HepG2 (cell line): ENCODE measurements at regions not wholly inside any gene's neighbourhood (a gene's known extent, or its start where the extent isn't known, plus 50 kb on each side); places are given as distances from the start of the nearest gene placed in this dataset.

Experiments
- ATAC-seq: fragments of 200-7000 bp; cut with Tn5 transposase; 3 replicates; pipeline ENCODE4 v1.9.1; 2020; ENCODE audit warnings: mild to moderate bottlenecking, moderate library complexity
- BruUV-seq: library from RNA; stranded (reverse); fragments of 400-500 nt; replicated peaks from 2 replicates; lab custom pipeline; 2021; lab: Mats Ljungman, UMichigan
- CTCF ChIA-PET: fragments of 300-600 bp; formaldehyde crosslinking; extraction: SDS; loops from one replicate; lab custom pipeline; 2021; ENCODE audit warnings: low total read pairs, inconsistent platforms, low intra/inter-chr PET ratio; lab: Yijun Ruan, JAX
- POLR2A ChIA-PET: fragments of 350-600 bp; sonication (Branson Sonifier 250); formaldehyde crosslinking; loops from one replicate; lab custom pipeline; 2020; ENCODE audit warnings: antibody characterized with exemption, inconsistent platforms; lab: Yijun Ruan, JAX
- DNase-seq: peaks from one replicate; pipeline ENCODE4 v3.0.0-alpha.2; 2015; ENCODE audit warnings: low spot score
- FAIRE-seq: peaks from 3 replicates; lab custom pipeline; 2011; peaks lifted over from hg19 to GRCh38; lab: Jason Lieb, UNC
- H2AFZ ChIP-seq: one replicate; pipeline ENCODE4 v1.6.1; 2011; ENCODE audit warnings: low read length, inconsistent platforms
- H3K27ac ChIP-seq: fragments of 300-600 bp; 3 replicates; pipeline ENCODE4 v1.8.0; 2011; ENCODE audit warnings: mixed run types, mild to moderate bottlenecking, mixed read lengths, low read length, inconsistent platforms; ENCODE audit not compliant: insufficient read depth; ENCODE audit errors: extremely low read length
- H3K27me3 ChIP-seq, 2 experiments: fragments of 200-600 bp in 1 of 2; 2 replicates in 1 of 2; 3 replicates in 1 of 2; pipeline versions ENCODE4 v1.6.0 to v1.8.0; 2011; ENCODE audit warnings: low read length in 2 of 2, mild to moderate bottlenecking in 2 of 2, moderate library complexity in 2 of 2, inconsistent platforms in 1 of 2; ENCODE audit not compliant: insufficient read depth in 2 of 2, control insufficient read depth in 1 of 2
- H3K36me3 ChIP-seq, 2 experiments: fragments of 200-600 bp in 1 of 2; replicated peaks in 1 of 2; 2 replicates in 1 of 2; 3 replicates in 1 of 2; pipeline versions ENCODE4 v1.5.1 to v1.8.0; 2011; ENCODE audit warnings: low read length in 2 of 2, inconsistent platforms in 1 of 2; ENCODE audit not compliant: insufficient read depth in 2 of 2, control insufficient read depth in 1 of 2
- H3K4me1 ChIP-seq: 2 replicates; pipeline ENCODE4 v1.5.1; 2012; ENCODE audit warnings: low read length, inconsistent platforms; ENCODE audit not compliant: insufficient read depth
- H3K4me2 ChIP-seq: 2 replicates; pipeline ENCODE4 v1.6.0; 2011; ENCODE audit warnings: low read depth, low read length, inconsistent platforms
- H3K4me3 ChIP-seq, 3 experiments: fragments of 200-600 bp in 1 of 3; sonication (generic), shearing (Covaris generic) in 1 of 3; replicated peaks in 1 of 3; 2 replicates each; pipeline ENCODE4 v1.5.1; 2011 to 2016; ENCODE audit warnings: low read length in 3 of 3, inconsistent platforms in 2 of 3, low read depth in 2 of 3, mild to moderate bottlenecking in 2 of 3, control low read depth in 1 of 3, mixed read lengths in 1 of 3; ENCODE audit not compliant: insufficient read depth in 1 of 3
- H3K79me2 ChIP-seq: one replicate; pipeline ENCODE4 v1.6.1; 2011; ENCODE audit warnings: low read length, inconsistent platforms; ENCODE audit not compliant: insufficient read depth
- H3K9ac ChIP-seq: 2 replicates; pipeline ENCODE4 v1.6.0; 2011; ENCODE audit warnings: mild to moderate bottlenecking, low read depth, low read length, inconsistent platforms; ENCODE audit not compliant: insufficient read depth
- H3K9me3 ChIP-seq: 2 replicates; pipeline ENCODE4 v1.5.1; 2012; ENCODE audit warnings: mild to moderate bottlenecking, low read length
- H4K20me1 ChIP-seq: 2 replicates; pipeline ENCODE4 v1.6.0; 2011; ENCODE audit warnings: inconsistent platforms, mild to moderate bottlenecking, low read length, moderate library complexity; ENCODE audit not compliant: insufficient read depth
- HOMEZ ChIP-seq: IDR thresholded peaks from 2 replicates; pipeline ENCODE4 v1.6.1; 2016; ENCODE audit warnings: low read depth
- PLSCR1 ChIP-seq: sonication (generic); formaldehyde crosslinking; IDR thresholded peaks from 2 replicates; pipeline ENCODE4 v1.5.0; 2020; ENCODE audit warnings: missing genetic modification reagents, mild to moderate bottlenecking, borderline replicate concordance
- SPEN ChIP-seq: sonication (generic); formaldehyde crosslinking; IDR thresholded peaks from 2 replicates; pipeline ENCODE4 v1.5.1; 2020; ENCODE audit warnings: low read depth, mild to moderate bottlenecking, missing genetic modification reagents
- ZBTB46 ChIP-seq: sonication (generic); formaldehyde crosslinking; IDR thresholded peaks from 2 replicates; pipeline ENCODE4 v1.4.0; 2020; ENCODE audit warnings: mild to moderate bottlenecking, missing genetic modification reagents, borderline replicate concordance
- WGBS: methylation state at CpG from one replicate; pipeline ENCODE4 v1.1.6; 2017; ENCODE audit warnings: low lambda C conversion rate; 5-methylcytosine and 5-hydroxymethylcytosine counted together
- in situ Hi-C: cut with HindIII; loops from 2 replicates; pipeline ENCODE4 v1.10.0; 2017; ENCODE audit warnings: low pct_unique_long_range_greater_than_20kb; ENCODE audit not compliant: extremely low pct_ligation_motif_present
- intact Hi-C: fragments of 100-400 bp; cut with micrococcal nuclease; formaldehyde crosslinking; loops from one replicate; pipeline ENCODE4 v1.10.0; 2022; ENCODE audit not compliant: unreplicated experiment

GRCh38 chr5:130514984-130515690 lies 610.9 kb downstream of the CHSY3 start:
- CTCF ChIA-PET = no interaction called here
- FAIRE-seq = no peak
- ATAC-seq = no peak

More at GRCh38 chr5:130514984-130515690, 610.9 kb downstream of the CHSY3 start:
- no peak overlapping the region for H3K9ac ChIP-seq
- POLR2A ChIA-PET = no interaction called here
- no peak for DNase-seq
- H3K4me2 ChIP-seq = no peak overlapping the region
- H3K9me3 ChIP-seq = peaks cover 43% of the 10 kb centered on the region
- H3K4me3 ChIP-seq = no peak overlapping the region
- H3K4me1 ChIP-seq = no peaks in the 10 kb centered on the region
- BruUV-seq = no TSS peak
- in situ Hi-C loops = no loop called here
- H3K36me3 ChIP-seq = no peaks in the 10 kb centered on the region
- H3K27ac ChIP-seq = no peak overlapping the region
- WGBS = 22% methylated on average over 2 of the region's 2 CpGs
- no peaks in the 10 kb centered on the region for H4K20me1 ChIP-seq
- no peak overlapping the region for H2AFZ ChIP-seq
- intact Hi-C loops = no loop called here
- no peaks in the 10 kb centered on the region for H3K79me2 ChIP-seq
- TF ChIP-seq SPEN (CRISPR knock-in tag) (no peak), PLSCR1 (CRISPR knock-in tag) (no peak), ZBTB46 (CRISPR knock-in tag) (no peak), HOMEZ (no peak)
- no peaks in the 10 kb centered on the region; a peak in 1 of 5 replicates for H3K27me3 ChIP-seq
